ENCODE measurements at regions not wholly inside any gene's neighbourhood (a gene's known extent, or its start where the extent isn't known, plus 50 kb on each side); places are given as distances from the start of the nearest gene placed in this dataset.

DNA sequence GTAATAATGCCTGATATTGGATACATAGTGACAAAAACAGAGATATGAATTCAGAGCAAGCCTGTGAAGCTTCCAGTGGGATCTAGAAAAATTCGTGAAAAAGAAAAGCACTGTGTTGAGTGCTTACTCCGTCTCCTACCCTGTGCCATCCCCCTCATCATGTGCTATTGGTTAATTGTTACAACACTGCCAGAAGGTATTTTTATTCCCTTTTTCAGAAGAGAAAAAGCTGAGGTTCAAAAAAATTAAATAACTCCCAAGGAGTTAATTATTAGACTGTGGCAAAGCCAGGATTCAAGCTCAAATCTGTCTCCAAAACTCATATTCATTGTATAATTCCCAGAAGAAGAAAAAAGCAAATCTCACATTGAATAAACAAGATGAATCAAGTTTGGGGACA, 735.5 kb upstream of the ACVR2A start:
- no peaks in the 10 kb centered on the region for H3K9me3 Mint-ChIP-seq
- H3K36me3 ChIP-seq (ENCODE audit: insufficient read depth, low read length) = no peaks in the 10 kb centered on the region

DNA sequence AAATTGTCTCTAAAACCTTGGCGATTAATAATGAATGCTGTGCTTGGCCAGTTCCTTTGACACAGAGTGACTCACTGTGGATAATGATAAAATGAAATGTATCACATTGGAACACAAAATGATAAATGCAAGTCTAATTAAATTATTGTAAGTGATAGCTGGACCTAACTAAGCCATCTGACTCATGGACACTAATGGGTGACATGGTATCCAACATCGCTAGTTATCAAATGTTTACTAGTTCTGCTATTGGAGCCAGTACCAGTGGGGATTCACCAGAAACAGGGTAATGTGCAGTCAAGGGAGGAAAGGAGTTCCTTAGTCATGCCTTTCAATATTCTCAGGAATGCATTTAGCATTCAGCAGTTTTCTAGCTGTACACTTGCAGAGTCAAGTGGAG, 736.3 kb upstream of the ACVR2A start:
- ChIA-PET CTCF (no interaction called here), POLR2A (no interaction called here)
- Histone ChIP-seq H3K27ac (ENCODE audit: low read depth in 1 of 2, low read length in 2 of 2) (no peak overlapping the region), H3K4me3 (ENCODE audit: low read length) (no peak overlapping the region), H3K4me1 (ENCODE audit: insufficient read depth, low read length) (no peaks in the 10 kb centered on the region), H3K9me3 (ENCODE audit: control insufficient read depth in 1 of 2, insufficient read depth in 1 of 2, low read length in 2 of 2) (no peaks in the 10 kb centered on the region), H3K36me3 (ENCODE audit: insufficient read depth, low read length) (no peaks in the 10 kb centered on the region), H3K27me3 (ENCODE audit: control insufficient read depth in 1 of 2, insufficient read depth in 2 of 2, low read length in 2 of 2) (no peaks in the 10 kb centered on the region)
- Mint-ChIP-seq H3K4me3 (no peak overlapping the region), H3K4me1 (ENCODE audit: low read depth) (no peaks in the 10 kb centered on the region), H3K36me3 (ENCODE audit: low read depth) (no peaks in the 10 kb centered on the region), H3K27me3 (no peaks in the 10 kb centered on the region), H3K9me3 (no peaks in the 10 kb centered on the region), H3K27ac (no peak overlapping the region)
- TF ChIP-seq, protein P1, sequence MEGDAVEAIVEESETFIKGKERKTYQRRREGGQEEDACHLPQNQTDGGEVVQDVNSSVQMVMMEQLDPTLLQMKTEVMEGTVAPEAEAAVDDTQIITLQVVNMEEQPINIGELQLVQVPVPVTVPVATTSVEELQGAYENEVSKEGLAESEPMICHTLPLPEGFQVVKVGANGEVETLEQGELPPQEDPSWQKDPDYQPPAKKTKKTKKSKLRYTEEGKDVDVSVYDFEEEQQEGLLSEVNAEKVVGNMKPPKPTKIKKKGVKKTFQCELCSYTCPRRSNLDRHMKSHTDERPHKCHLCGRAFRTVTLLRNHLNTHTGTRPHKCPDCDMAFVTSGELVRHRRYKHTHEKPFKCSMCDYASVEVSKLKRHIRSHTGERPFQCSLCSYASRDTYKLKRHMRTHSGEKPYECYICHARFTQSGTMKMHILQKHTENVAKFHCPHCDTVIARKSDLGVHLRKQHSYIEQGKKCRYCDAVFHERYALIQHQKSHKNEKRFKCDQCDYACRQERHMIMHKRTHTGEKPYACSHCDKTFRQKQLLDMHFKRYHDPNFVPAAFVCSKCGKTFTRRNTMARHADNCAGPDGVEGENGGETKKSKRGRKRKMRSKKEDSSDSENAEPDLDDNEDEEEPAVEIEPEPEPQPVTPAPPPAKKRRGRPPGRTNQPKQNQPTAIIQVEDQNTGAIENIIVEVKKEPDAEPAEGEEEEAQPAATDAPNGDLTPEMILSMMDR (IDR thresholded peaks at IDR 0.05) = no peak
- no peak for ATAC-seq (ENCODE audit: poor library complexity)
- no peak for DNase-seq
- intact Hi-C loops (cut with DNase I, micrococcal nuclease) = no loop called here

More for the DNA sequence above, 735.5 kb upstream of the ACVR2A start:
- Mint-ChIP-seq H3K27me3 (no peaks in the 10 kb centered on the region), H3K4me3 (no peak overlapping the region), H3K36me3 (ENCODE audit: low read depth) (no peaks in the 10 kb centered on the region), H3K4me1 (ENCODE audit: low read depth) (no peaks in the 10 kb centered on the region), H3K27ac (no peak overlapping the region)
- TF ChIP-seq, protein P1 (IDR thresholded peaks at IDR 0.05) = no peak
- ATAC-seq (ENCODE audit: poor library complexity) (no peak), DNase-seq (no peak)
- Histone ChIP-seq H3K4me1 (ENCODE audit: insufficient read depth, low read length) (no peaks in the 10 kb centered on the region), H3K9me3 (ENCODE audit: control insufficient read depth in 1 of 2, insufficient read depth in 1 of 2, low read length in 2 of 2) (no peaks in the 10 kb centered on the region), H3K27ac (ENCODE audit: low read depth in 1 of 2, low read length in 2 of 2) (no peak overlapping the region), H3K27me3 (ENCODE audit: control insufficient read depth in 1 of 2, insufficient read depth in 2 of 2, low read length in 2 of 2) (no peaks in the 10 kb centered on the region), H3K4me3 (ENCODE audit: low read length) (no peak overlapping the region)
- CTCF ChIA-PET = no interaction called here
- intact Hi-C loops (cut with DNase I, micrococcal nuclease) = no loop called here
- POLR2A ChIA-PET = no interaction called here

DNA sequence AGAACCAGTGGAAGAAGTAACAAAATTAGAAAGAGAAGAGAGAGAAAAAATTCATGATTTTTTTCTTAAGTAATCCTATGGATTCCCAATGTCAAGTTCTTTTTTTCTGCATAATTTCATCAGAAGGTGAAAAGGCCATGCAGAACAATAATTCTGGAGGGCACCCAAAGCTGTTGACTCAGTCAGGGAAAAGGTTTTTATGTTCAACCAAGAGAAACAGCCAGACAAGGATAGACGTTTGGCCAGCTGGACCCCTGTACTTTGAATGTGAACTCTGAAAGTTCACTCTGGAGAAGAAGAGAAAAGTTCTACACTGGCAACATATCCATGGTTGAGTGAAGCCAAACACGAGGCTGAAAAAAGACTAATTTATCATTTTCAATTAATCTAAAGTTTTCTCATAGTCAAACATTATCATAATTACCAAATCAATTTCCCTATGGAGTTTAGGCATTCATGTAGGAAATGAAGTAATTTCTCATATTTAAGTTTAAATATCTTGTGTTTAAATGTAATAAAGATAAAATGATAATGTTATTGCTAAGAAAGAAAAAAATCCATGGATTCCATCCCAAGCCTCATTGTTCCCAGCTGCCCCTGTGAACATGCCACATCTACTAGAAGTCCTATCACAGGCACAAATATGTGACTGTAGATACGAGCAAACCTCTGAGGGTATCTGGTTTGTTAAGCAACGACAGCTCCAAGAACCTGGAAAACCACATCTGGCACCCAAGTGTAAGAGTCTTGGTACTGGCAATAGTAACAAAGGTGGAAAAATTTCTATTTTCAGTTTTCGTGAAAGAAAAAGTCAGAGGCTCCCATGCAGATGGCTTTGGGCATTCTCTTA, 742.7 kb upstream of the ACVR2A start:
- DNase-seq (no peak), ATAC-seq (ENCODE audit: poor library complexity) (no peak)
- no peak overlapping the region for H3K27ac Mint-ChIP-seq
- ChIA-PET POLR2A (no interaction called here), CTCF (no interaction called here)
- H3K9me3 Mint-ChIP-seq = no peaks in the 10 kb centered on the region
- intact Hi-C loops (cut with DNase I, micrococcal nuclease) = no loop called here
- H3K4me3 Mint-ChIP-seq = no peak overlapping the region
- no peaks in the 10 kb centered on the region for H3K27me3 ChIP-seq (ENCODE audit: control insufficient read depth in 1 of 2, insufficient read depth in 2 of 2, low read length in 2 of 2)
- H3K27me3 Mint-ChIP-seq = no peaks in the 10 kb centered on the region
- no peak overlapping the region for H3K27ac ChIP-seq (ENCODE audit: low read depth in 1 of 2, low read length in 2 of 2)
- no peaks in the 10 kb centered on the region for H3K9me3 ChIP-seq (ENCODE audit: control insufficient read depth in 1 of 2, insufficient read depth in 1 of 2, low read length in 2 of 2)
- H3K36me3 Mint-ChIP-seq (ENCODE audit: low read depth) = no peaks in the 10 kb centered on the region
- no peak overlapping the region for H3K4me3 ChIP-seq (ENCODE audit: low read length)
- no peaks in the 10 kb centered on the region for H3K4me1 ChIP-seq (ENCODE audit: insufficient read depth, low read length)
- H3K36me3 ChIP-seq (ENCODE audit: insufficient read depth, low read length) = no peaks in the 10 kb centered on the region
- TF ChIP-seq, protein P1 (IDR thresholded peaks at IDR 0.05) = no peak
- H3K4me1 Mint-ChIP-seq (ENCODE audit: low read depth) = no peaks in the 10 kb centered on the region
